ENCODE measurements at regions not wholly inside any gene's neighbourhood (a gene's known extent, or its start where the extent isn't known, plus 50 kb on each side); places are given as distances from the start of the nearest gene placed in this dataset.

DNA sequence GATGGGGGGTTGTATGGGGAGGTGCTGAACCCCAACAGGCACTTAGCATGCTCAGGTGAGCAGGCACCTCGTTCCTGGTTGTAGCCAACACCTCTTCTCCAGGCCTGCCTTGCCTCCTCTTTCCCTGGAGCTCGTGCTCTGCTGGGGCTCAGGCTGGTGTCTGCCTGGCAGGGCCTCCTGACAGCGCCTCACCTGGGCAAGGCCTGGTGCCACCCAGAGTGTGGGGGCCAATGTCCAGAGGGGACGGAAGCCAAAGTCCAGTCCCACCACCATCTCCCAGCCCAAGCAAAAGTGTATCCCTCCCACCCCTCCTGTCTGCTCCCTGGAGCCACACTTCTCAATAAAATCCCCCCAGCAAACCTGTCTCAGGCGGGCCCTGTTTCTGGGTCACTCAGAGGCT, 304.2 kb upstream of the TNRC6C start:
- TF ChIP-seq, protein P1, sequence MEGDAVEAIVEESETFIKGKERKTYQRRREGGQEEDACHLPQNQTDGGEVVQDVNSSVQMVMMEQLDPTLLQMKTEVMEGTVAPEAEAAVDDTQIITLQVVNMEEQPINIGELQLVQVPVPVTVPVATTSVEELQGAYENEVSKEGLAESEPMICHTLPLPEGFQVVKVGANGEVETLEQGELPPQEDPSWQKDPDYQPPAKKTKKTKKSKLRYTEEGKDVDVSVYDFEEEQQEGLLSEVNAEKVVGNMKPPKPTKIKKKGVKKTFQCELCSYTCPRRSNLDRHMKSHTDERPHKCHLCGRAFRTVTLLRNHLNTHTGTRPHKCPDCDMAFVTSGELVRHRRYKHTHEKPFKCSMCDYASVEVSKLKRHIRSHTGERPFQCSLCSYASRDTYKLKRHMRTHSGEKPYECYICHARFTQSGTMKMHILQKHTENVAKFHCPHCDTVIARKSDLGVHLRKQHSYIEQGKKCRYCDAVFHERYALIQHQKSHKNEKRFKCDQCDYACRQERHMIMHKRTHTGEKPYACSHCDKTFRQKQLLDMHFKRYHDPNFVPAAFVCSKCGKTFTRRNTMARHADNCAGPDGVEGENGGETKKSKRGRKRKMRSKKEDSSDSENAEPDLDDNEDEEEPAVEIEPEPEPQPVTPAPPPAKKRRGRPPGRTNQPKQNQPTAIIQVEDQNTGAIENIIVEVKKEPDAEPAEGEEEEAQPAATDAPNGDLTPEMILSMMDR (IDR thresholded peaks at IDR 0.05; ENCODE audit: insufficient read depth, low read length, poor library complexity, severe bottlenecking), result no peak
- DNase-seq (ENCODE audit: extremely low read depth, insufficient read length), result no peak
- H3K27me3 ChIP-seq (replicated peaks; ENCODE audit: control insufficient read depth, insufficient read depth, low read length), result no peaks in the 10 kb centered on the region; the same call in 1 of the 2 replicates
- no peaks in the 10 kb centered on the region for H3K36me3 ChIP-seq (ENCODE audit: control insufficient read depth, insufficient read depth, low read length)
- H3K4me3 ChIP-seq (replicated peaks; ENCODE audit: low read depth, low read length), result no peak overlapping the region

DNA sequence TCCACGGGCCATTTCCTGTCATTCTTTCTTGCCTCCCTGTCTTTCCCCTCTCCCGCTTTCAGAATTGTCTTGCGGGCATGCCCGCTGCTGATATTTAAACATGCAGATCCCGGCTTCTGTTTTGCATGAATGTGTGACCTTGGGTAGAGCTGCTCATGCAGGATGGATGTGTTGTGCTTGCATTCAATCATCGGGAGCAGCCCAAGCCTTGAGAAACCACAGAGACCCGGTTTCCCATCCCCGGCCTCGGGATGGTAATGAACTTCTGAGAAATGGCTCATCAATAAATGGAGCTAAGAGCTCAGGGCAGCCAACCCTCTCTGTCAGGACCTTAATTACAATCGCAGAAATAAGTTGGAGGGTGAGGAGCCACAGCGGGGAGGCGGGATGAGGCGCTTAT, 303.7 kb upstream of the TNRC6C start:
- no peak for DNase-seq (ENCODE audit: extremely low read depth, insufficient read length)
- TF ChIP-seq, protein P1 (IDR thresholded peaks at IDR 0.05; ENCODE audit: insufficient read depth, low read length, poor library complexity, severe bottlenecking), result no peak
- no peak overlapping the region for H3K4me3 ChIP-seq (replicated peaks; ENCODE audit: low read depth, low read length)
- H3K36me3 ChIP-seq (ENCODE audit: control insufficient read depth, insufficient read depth, low read length), result no peaks in the 10 kb centered on the region
- no peaks in the 10 kb centered on the region; the same call in 1 of the 2 replicates for H3K27me3 ChIP-seq (replicated peaks; ENCODE audit: control insufficient read depth, insufficient read depth, low read length)

DNA sequence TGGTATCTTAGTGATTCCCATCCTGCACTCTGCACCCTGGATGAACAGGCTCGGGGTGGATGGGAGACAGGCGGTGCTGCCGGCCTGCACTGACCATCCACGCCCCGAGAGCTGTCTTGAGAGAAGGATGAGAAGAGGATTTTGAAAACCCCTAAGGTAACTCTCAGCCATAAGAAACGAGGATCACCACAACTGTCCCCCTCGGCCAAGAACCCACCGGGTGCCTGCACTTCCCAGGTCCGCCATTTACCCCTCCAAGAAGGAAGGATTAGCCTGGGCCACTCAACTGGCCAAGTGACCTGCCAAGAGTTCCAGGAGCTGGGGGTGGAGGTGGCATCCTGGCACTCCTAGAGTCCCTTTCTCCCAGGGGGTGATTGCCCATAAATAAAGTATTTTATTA, 302.4 kb upstream of the TNRC6C start:
- Histone ChIP-seq H3K27me3 (replicated peaks; ENCODE audit: control insufficient read depth, insufficient read depth, low read length) (no peaks in the 10 kb centered on the region; the same call in 1 of the 2 replicates), H3K36me3 (ENCODE audit: control insufficient read depth, insufficient read depth, low read length) (no peaks in the 10 kb centered on the region), H3K4me3 (replicated peaks; ENCODE audit: low read depth, low read length) (no peak overlapping the region)
- TF ChIP-seq, protein P1 (IDR thresholded peaks at IDR 0.05; ENCODE audit: insufficient read depth, low read length, poor library complexity, severe bottlenecking), result no peak
- no peak for DNase-seq (ENCODE audit: extremely low read depth, insufficient read length)

DNA sequence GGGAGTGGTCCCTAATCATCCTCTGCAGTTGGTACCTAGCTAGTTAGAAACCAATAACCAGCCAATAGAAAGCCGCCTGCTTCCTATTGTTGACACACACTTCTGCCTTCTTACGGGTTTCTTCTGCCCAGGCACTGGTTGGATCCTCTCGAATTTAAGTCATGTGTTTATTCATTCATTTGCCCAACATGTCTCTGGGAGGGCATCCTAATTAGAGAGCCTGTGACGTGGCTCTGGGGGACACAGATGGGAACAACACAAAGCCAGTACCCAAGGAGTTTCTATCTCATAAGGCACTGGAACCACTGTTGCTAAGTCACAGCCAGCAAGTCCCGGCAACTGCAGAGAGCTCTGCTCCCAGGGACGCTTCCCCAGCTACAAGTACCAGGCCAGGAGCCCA, 300.7 kb upstream of the TNRC6C start:
- H3K4me3 ChIP-seq (replicated peaks; ENCODE audit: low read depth, low read length), result no peak overlapping the region
- no peaks in the 10 kb centered on the region for H3K36me3 ChIP-seq (ENCODE audit: control insufficient read depth, insufficient read depth, low read length)
- DNase-seq (ENCODE audit: extremely low read depth, insufficient read length), result no peak
- H3K27me3 ChIP-seq (replicated peaks; ENCODE audit: control insufficient read depth, insufficient read depth, low read length), result no peaks in the 10 kb centered on the region; the same call in 1 of the 2 replicates
- TF ChIP-seq, protein P1 (IDR thresholded peaks at IDR 0.05; ENCODE audit: insufficient read depth, low read length, poor library complexity, severe bottlenecking), result no peak

DNA sequence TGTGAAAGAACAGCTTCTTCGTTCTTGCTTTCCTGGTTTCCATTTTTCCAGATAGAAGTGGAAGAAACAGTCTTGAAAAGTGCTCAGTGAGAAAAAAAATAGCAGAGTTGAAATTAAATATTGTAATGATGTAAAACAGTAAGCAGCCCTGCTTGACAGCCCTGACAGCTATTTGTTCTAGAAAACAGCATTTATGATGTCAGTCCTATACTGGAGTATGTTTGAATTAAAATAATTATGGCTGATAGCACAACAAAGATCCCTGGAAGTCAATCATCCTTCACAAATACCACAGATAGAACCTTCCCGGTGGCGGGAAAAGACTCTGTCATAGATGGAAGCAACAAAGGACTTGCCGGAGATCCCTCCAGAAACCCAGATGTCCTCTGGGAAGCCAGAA, 298.0 kb upstream of the TNRC6C start:
- Histone ChIP-seq H3K27me3 (replicated peaks; ENCODE audit: control insufficient read depth, insufficient read depth, low read length) (no peaks in the 10 kb centered on the region; the same call in 1 of the 2 replicates), H3K4me3 (replicated peaks; ENCODE audit: low read depth, low read length) (no peak overlapping the region), H3K36me3 (ENCODE audit: control insufficient read depth, insufficient read depth, low read length) (no peaks in the 10 kb centered on the region)
- TF ChIP-seq, protein P1 (IDR thresholded peaks at IDR 0.05; ENCODE audit: insufficient read depth, low read length, poor library complexity, severe bottlenecking), result no peak
- DNase-seq (ENCODE audit: extremely low read depth, insufficient read length), result no peak

DNA sequence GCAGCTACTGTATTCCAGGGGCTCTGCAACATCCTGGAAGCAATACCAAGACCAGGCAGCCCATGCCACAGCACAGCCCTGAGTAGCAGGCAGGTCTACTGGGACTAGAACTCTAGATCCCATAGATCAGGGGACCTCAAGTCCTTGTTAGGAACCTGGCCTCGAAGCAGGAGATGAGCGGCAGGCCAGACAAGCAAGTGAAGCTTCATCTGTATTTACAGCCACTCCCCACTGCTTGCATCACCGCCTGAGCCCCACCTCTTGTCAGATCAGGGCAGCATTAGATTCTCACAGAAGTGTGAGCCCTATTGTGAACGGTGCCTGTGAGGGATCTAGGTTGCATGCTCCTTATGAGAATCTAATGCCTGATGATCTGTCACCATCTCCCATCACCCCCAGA, 295.7 kb upstream of the TNRC6C start:
- Histone ChIP-seq H3K27me3 (replicated peaks; ENCODE audit: control insufficient read depth, insufficient read depth, low read length) (no peaks in the 10 kb centered on the region), H3K4me3 (replicated peaks; ENCODE audit: low read depth, low read length) (no peak overlapping the region), H3K36me3 (ENCODE audit: control insufficient read depth, insufficient read depth, low read length) (no peaks in the 10 kb centered on the region)
- TF ChIP-seq, protein P1 (IDR thresholded peaks at IDR 0.05; ENCODE audit: insufficient read depth, low read length, poor library complexity, severe bottlenecking), result no peak
- no peak for DNase-seq (ENCODE audit: extremely low read depth, insufficient read length)

Data from GM06990 (cell line).